CD8-positive, alpha-beta memory T cell (primary cell): ENCODE measurements at regions not wholly inside any gene's neighbourhood (a gene's known extent, or its start where the extent isn't known, plus 50 kb on each side); places are given as distances from the start of the nearest gene placed in this dataset.
"Not testable (repeated sequence)": the region's sequence is repeated elsewhere in the genome, so short reads cannot be mapped to it uniquely, and the experiment has no call there.

Experiments
- CTCF ChIA-PET: fragments of 350-600 bp; sonication (Branson Sonifier 250); formaldehyde crosslinking; loops from one replicate; lab custom pipeline; 2021; ENCODE audit warnings: antibody characterized with exemption; lab: Charles Lee
- POLR2A ChIA-PET: fragments of 350-600 bp; sonication (Branson Sonifier 250); formaldehyde crosslinking; loops from one replicate; lab custom pipeline; 2021; ENCODE audit warnings: antibody characterized with exemption; lab: Charles Lee
- DNase-seq, 5 donors: peaks; one replicate each; pipeline versions ENCODE4 v3.0.0 to v3.0.0-alpha.2; 2020 to 2022; ENCODE audit warnings: mixed read lengths in 1 of 5
- H3K27ac ChIP-seq: one replicate; pipeline ENCODE4 v1.7.0; 2013; ENCODE audit warnings: low read depth, mild to moderate bottlenecking, low read length, moderate library complexity
- H3K27me3 ChIP-seq: 2 replicates; pipeline ENCODE4 v1.7.0; 2013; ENCODE audit warnings: low read length, mild to moderate bottlenecking; ENCODE audit not compliant: insufficient read depth, poor library complexity, severe bottlenecking
- H3K36me3 ChIP-seq: 2 replicates; pipeline ENCODE4 v1.7.0; 2013; ENCODE audit warnings: mild to moderate bottlenecking, low read length, moderate library complexity; ENCODE audit not compliant: insufficient read depth
- H3K4me1 ChIP-seq: 2 replicates; pipeline ENCODE4 v1.7.0; 2013; ENCODE audit warnings: mild to moderate bottlenecking, low read length, moderate library complexity; ENCODE audit not compliant: insufficient read depth
- H3K4me3 ChIP-seq: 2 replicates; pipeline ENCODE4 v1.7.0; 2013; ENCODE audit warnings: mild to moderate bottlenecking, low read length
- H3K9me3 ChIP-seq: 2 replicates; pipeline ENCODE4 v1.7.0; 2013; ENCODE audit warnings: mild to moderate bottlenecking, low read length
- H3K27ac Mint-ChIP-seq, 8 donors: one replicate each; pipeline ENCODE4 v1.8.0; 2020 to 2021; ENCODE audit warnings: mixed read lengths in 8 of 8, mild to moderate bottlenecking in 6 of 8, inconsistent platforms in 3 of 8, moderate library complexity in 3 of 8
- H3K27me3 Mint-ChIP-seq, 2 donors: one replicate each; pipeline ENCODE4 v1.8.0; 2020 to 2021; ENCODE audit warnings: mixed read lengths in 2 of 2, mild to moderate bottlenecking in 1 of 2, moderate library complexity in 1 of 2
- H3K36me3 Mint-ChIP-seq, 3 donors: one replicate each; pipeline ENCODE4 v1.8.0; 2020 to 2021; ENCODE audit warnings: mixed read lengths in 3 of 3, inconsistent platforms in 1 of 3, mild to moderate bottlenecking in 1 of 3
- H3K4me1 Mint-ChIP-seq, 3 donors: one replicate each; pipeline ENCODE4 v1.8.0; 2020 to 2021; ENCODE audit warnings: mixed read lengths in 3 of 3, inconsistent platforms in 1 of 3, mild to moderate bottlenecking in 1 of 3
- H3K4me3 Mint-ChIP-seq, 7 donors: one replicate each; pipeline ENCODE4 v1.8.0; 2020 to 2021; ENCODE audit warnings: mixed read lengths in 7 of 7, mild to moderate bottlenecking in 6 of 7, moderate library complexity in 4 of 7, inconsistent platforms in 2 of 7
- H3K9me3 Mint-ChIP-seq, 5 donors: one replicate each; pipeline ENCODE4 v1.8.0; 2020 to 2022; ENCODE audit warnings: mixed read lengths in 5 of 5, mild to moderate bottlenecking in 3 of 5, moderate library complexity in 2 of 5, inconsistent platforms in 1 of 5

GRCh38 chr7:57653262-57653830 is 203.4 kb downstream of the ZNF716 start:
- Histone ChIP-seq H3K9me3 (no peaks in the 10 kb centered on the region), H3K27me3 (no peaks in the 10 kb centered on the region), H3K4me3 (no peak overlapping the region), H3K27ac (no peak overlapping the region), H3K4me1 (no peaks in the 10 kb centered on the region), H3K36me3 (no peaks in the 10 kb centered on the region)
- no peak overlapping the region for H3K4me3 Mint-ChIP-seq
- H3K27me3 Mint-ChIP-seq, result no peaks in the 10 kb centered on the region
- no peak overlapping the region for H3K27ac Mint-ChIP-seq
- ChIA-PET POLR2A (no interaction called here), CTCF (no interaction called here)
- H3K4me1 Mint-ChIP-seq, result no peaks in the 10 kb centered on the region
- H3K36me3 Mint-ChIP-seq, result peaks cover 0 to 8% (median 2%) of the 10 kb centered on the region in 3 donors
- peaks cover 4 to 47% (median 31%) of the 10 kb centered on the region in 5 donors for H3K9me3 Mint-ChIP-seq
- DNase-seq, result no peak

GRCh38 chr7:57655156-57655871 is 205.3 kb downstream of the ZNF716 start:
- H3K9me3 ChIP-seq, H3K4me3 ChIP-seq, CTCF ChIA-PET, H3K36me3 ChIP-seq, H3K4me1 Mint-ChIP-seq, H3K27me3 ChIP-seq, H3K27me3 Mint-ChIP-seq, DNase-seq, H3K4me3 Mint-ChIP-seq, H3K27ac Mint-ChIP-seq, H3K27ac ChIP-seq, H3K4me1 ChIP-seq, H3K36me3 Mint-ChIP-seq, POLR2A ChIA-PET: not testable (repeated sequence)
- H3K9me3 Mint-ChIP-seq, result peaks cover 8 to 44% (median 27%) of the 10 kb centered on the region in 5 donors

GRCh38 chr7:57659226-57659625 is 209.2 kb downstream of the ZNF716 start:
- H3K9me3 ChIP-seq, H3K36me3 Mint-ChIP-seq, H3K4me1 Mint-ChIP-seq, H3K4me3 ChIP-seq, POLR2A ChIA-PET, H3K4me3 Mint-ChIP-seq, H3K27me3 ChIP-seq, H3K4me1 ChIP-seq, CTCF ChIA-PET, DNase-seq, H3K27ac Mint-ChIP-seq, H3K36me3 ChIP-seq, H3K27me3 Mint-ChIP-seq, H3K27ac ChIP-seq: not testable (repeated sequence)
- H3K9me3 Mint-ChIP-seq, result peaks cover 10 to 25% (median 15%) of the 10 kb centered on the region in 5 donors

- H3K27me3 Mint-ChIP-seq, H3K36me3 ChIP-seq, H3K27ac Mint-ChIP-seq, H3K36me3 Mint-ChIP-seq, CTCF ChIA-PET, H3K4me1 Mint-ChIP-seq, H3K9me3 ChIP-seq, DNase-seq, H3K27ac ChIP-seq, H3K4me3 Mint-ChIP-seq, H3K27me3 ChIP-seq, H3K4me1 ChIP-seq, POLR2A ChIA-PET, H3K4me3 ChIP-seq: not testable (repeated sequence)
- H3K9me3 Mint-ChIP-seq, result peaks cover 8 to 24% (median 16%) of the 10 kb centered on the region in 5 donors
Observed at GRCh38 chr7:57676928-57677327, 227.0 kb downstream of the ZNF716 start.

GRCh38 chr7:57685418-57685817 is 235.4 kb downstream of the ZNF716 start:
- H3K4me3 Mint-ChIP-seq, result no peak overlapping the region
- no peak overlapping the region for H3K27ac Mint-ChIP-seq
- peaks cover 3 to 20% (median 4%) of the 10 kb centered on the region in 5 donors for H3K9me3 Mint-ChIP-seq
- H3K4me1 Mint-ChIP-seq, result no peaks in the 10 kb centered on the region
- H3K27me3 ChIP-seq, result no peaks in the 10 kb centered on the region
- no peaks in the 10 kb centered on the region for H3K36me3 ChIP-seq
- ChIA-PET POLR2A (no interaction called here), CTCF (no interaction called here)
- no peaks in the 10 kb centered on the region for H3K36me3 Mint-ChIP-seq
- no peak for DNase-seq
- no peaks in the 10 kb centered on the region for H3K4me1 ChIP-seq
- no peaks in the 10 kb centered on the region for H3K27me3 Mint-ChIP-seq
- no peak overlapping the region for H3K27ac ChIP-seq
- H3K9me3 ChIP-seq, result no peaks in the 10 kb centered on the region
- H3K4me3 ChIP-seq, result no peak overlapping the region
